CD4-positive, alpha-beta T cell treated with Interleukin-4 for 1 hour (primary cell): ENCODE measurements at regions not wholly inside any gene's neighbourhood (a gene's known extent, or its start where the extent isn't known, plus 50 kb on each side); places are given as distances from the start of the nearest gene placed in this dataset.

Source experiments
- DNase-seq, 2 donors: peaks; one replicate each; pipeline ENCODE4 v3.0.0-alpha.2; 2020 to 2022

DNA sequence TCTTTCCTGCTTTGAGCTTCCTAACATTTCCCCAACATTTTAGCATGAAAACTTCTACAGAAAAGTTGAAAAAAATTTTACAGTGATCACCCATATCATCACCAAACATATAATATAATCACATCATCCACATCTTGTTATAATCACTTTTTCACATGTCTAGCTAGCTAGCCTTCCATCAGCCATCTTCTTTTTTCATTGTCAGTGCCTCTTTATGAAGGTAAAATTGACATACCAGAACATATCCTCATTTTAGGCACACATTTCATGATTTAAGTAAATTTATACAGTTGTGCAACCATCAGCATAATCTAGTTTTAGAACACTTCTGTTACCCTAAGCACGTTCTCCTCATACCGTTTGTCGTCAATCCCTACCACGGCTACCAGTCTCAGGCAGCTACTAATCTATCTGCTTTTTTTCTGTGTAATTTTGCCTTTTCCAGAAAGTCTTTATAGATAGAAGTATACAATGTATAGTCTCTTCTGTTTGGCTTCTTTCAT is 73.7 kb downstream of the VEGFA start:
- no peak for DNase-seq

DNA sequence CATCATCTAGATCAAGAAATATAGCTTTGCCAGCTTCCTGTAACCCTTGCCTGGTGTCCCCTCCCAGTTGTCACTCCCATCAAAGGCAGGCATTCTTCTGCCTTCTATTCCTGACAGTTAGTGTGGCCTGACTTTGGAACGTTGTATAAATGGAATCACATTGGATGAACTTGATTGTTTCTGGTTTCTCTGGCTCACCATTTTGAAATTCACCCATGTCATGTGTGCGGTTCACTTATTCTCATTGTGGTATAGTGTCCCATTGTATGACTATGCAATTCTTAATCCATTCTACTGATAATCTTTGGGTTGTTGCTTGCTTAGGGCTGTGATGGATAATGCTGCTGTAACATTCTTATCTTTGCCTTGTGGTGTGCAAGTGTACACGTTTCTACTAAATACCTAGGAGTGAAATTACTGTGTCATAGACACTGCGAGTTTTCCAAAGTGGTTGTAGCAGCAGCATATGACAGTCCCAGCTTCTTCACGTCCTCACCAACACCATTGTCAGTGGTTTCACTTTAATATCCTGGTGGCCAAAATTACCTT is 73.2 kb downstream of the VEGFA start:
- DNase-seq: no peak

DNA sequence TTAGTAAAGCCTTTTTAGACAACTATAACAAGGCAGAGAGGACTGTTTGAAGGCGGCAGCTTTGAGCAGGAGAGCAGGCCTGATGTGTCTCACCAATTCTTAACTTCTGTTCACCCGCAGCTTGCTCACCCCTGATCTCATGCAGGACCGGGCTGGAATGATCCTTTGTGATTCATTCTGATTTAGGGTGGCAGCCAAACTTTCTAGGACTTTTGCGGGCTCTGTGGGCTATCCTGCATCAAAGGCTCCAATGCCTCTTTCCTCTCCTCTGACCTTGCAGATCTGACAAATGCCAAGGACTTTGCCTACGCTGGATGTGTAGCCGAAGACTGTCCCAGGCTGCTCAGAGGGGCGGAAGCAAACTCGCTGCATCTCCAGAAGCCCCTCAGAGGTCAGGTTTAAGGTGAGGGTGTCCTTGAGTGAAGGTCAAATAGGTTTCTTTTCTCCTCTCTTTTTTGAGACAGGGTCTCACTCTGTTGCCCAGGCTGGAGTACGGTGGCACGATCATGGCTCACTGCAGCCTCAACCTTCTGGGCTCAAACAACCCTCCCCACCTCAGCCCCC is 72.3 kb downstream of the VEGFA start:
- no peak for DNase-seq

DNA sequence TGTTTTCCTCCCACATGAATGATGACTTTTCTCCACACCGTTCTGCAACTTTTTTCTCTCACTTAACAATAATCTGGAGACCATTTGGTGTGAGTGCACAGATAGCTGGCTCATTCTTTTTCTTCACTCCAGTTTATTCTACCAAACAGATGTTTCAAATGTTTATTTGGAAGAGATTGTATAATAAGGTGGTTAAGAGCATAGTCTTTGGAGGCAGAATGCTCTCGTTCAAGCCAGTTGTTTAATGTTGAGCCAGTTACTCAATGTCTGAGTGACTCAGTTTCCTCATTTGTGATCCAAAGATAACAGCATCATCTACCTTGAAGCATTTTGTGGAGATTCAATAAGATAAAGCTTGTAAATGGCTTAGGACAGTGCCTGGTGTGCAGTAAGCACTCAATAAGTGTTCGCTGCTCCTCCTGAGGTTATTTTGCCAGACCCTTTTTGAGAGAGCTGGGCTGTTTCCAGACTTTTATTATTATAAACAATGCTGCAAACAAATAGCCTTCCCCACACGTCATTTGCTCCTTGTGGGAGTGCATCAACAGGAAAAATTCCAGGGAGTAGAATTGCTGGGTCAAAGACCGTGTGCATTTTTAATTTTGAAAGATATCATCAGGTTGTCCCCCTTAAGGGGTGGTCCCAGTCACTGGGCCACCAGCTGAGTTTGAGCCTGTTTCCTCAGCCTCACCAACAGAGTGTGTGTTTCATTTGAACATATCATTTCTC is 70.6 kb downstream of the VEGFA start:
- DNase-seq: no peak

DNA sequence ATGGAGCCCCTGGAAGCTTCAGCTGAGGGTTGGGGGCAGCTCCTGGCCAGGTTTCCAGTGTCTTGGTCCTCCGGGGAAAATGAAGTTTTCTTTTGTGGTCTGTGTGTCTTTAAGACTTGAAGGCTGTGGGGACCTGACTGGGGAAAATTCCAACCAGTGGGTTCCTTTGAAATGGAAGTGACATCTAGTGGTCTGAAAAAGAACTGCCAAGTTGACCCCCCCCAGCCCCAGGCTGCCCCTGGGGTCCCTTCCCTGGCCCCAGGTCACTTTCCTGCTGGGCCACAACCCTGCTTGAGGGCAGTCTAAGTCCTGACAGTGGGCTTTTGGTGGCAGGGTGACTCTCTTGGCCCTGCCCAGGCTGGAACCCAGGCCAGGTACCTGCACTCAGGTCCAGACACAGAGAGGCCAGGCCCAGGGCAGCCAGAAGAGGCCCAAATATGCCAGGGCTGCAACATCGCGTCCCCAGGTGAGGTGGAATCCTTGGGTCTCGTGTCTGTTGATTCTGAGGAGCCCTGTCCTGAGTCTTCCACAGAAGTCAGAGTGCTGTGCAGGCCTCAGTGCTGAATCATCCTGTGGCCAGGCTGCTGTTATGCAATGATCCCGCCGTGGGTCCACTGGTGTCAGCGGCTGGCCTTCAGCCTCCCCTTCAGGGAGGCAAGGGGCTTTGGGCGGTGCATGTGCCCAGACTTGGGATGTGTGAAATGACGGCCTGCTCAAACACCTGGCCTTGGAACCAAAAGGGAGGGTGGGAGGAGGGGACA is 68.4 kb downstream of the VEGFA start:
- DNase-seq: peak in 1 of 2 donors; percentile 57

DNA sequence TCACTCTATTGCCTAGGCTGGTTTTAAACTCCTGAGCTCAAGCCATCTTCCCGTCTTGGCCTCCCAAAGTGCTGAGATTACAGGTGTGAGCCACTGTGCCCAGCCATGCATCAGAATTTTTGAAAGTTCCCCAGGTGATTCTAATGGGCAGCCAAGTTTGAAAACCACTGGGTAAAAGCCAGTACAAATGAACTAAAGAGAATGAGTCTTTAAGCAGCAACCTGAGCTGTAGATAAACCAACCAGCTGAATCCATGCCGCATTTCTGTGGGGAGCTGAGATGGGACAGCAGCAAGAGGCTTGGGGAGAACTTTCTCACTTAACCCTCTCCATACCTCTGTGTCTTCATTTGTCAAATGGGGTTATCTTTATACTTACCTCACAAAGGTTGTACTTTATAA is 67.5 kb downstream of the VEGFA start:
- no peak for DNase-seq

DNA sequence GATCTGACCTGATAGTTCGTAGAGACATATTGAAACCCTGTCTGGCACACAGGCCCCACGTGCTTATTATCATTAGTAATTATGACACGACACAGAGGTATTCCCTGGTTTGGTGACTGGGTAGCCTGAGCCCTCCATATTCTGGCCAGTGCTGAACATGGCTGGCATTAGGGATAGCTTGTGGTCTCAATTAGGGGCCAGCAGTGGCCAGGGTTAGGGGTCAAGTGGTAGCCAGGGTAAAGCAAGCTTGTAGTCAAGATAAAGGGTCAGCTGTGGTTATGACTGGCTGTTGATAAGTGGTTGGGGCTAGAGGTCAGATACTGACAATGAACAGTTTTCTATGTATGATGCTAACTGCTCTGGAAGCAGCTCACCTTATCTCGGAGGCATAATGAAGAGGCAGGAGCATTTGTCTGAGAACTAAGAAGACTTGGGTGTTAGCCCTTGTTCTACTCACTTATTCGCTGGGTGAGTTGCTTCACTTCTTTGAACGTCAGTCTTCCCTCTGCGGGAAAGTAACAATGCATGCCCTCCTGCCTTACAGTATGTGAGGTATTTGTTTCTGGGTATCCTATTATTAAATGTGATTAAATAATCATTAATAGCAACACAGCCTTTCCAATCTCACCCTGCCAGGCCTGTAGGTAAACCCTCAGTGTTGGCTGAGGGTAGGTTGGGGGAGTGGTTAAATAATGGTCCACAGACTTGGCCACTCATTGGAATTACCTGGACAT is 66.7 kb downstream of the VEGFA start:
- DNase-seq: no peak
